Activated CD8-positive, alpha-beta memory T cell treated with anti-CD3 and anti-CD28 coated beads, Interleukin-2, amount 50 U/mL, for 4 hours (primary cell): ENCODE measurements at regions not wholly inside any gene's neighbourhood (a gene's known extent, or its start where the extent isn't known, plus 50 kb on each side); places are given as distances from the start of the nearest gene placed in this dataset.

Source experiments
- DNase-seq: peaks from one replicate; pipeline ENCODE4 v3.0.0-alpha.2; 2020

GRCh38 chr22:48979482-48979881 lies 848.2 kb downstream of the BRD1 start:
- DNase-seq: no peak

GRCh38 chr22:48976556-48977535 lies 850.8 kb downstream of the BRD1 start:
- no peak for DNase-seq

- DNase-seq: no peak
These were observed 851.8 kb downstream of the BRD1 start for GRCh38 chr22:48975886-48976285.

- DNase-seq: no peak
These were observed 852.3 kb downstream of the BRD1 start for GRCh38 chr22:48975316-48975741.

GRCh38 chr22:48974443-48975315 lies 853.0 kb downstream of the BRD1 start:
- no peak for DNase-seq

- DNase-seq: no peak
These were observed 854.0 kb downstream of the BRD1 start for GRCh38 chr22:48973694-48974041.

- no peak for DNase-seq
These were observed 854.5 kb downstream of the BRD1 start for GRCh38 chr22:48972979-48973693.

GRCh38 chr22:48968201-48968959 lies 859.3 kb downstream of the BRD1 start:
- DNase-seq: no peak

- no peak for DNase-seq
These were observed 864.3 kb downstream of the BRD1 start for GRCh38 chr22:48963405-48963804.

- no peak for DNase-seq
These were observed 866.0 kb downstream of the BRD1 start for GRCh38 chr22:48961705-48962104.

GRCh38 chr22:48960980-48961660 lies 866.6 kb downstream of the BRD1 start:
- no peak for DNase-seq

- no peak for DNase-seq
These were observed 867.1 kb downstream of the BRD1 start for GRCh38 chr22:48960576-48960975.

GRCh38 chr22:48959496-48959895 lies 868.2 kb downstream of the BRD1 start:
- no peak for DNase-seq

- DNase-seq: no peak
These were observed 869.7 kb downstream of the BRD1 start for GRCh38 chr22:48957987-48958321.

- no peak for DNase-seq
These were observed 870.2 kb downstream of the BRD1 start for GRCh38 chr22:48957311-48957986.

GRCh38 chr22:48955351-48956311 lies 872.0 kb downstream of the BRD1 start:
- DNase-seq: no peak

GRCh38 chr22:48954781-48955311 lies 872.8 kb downstream of the BRD1 start:
- no peak for DNase-seq

- DNase-seq: no peak
These were observed 873.8 kb downstream of the BRD1 start for GRCh38 chr22:48953830-48954229.

- DNase-seq: no peak
These were observed 874.5 kb downstream of the BRD1 start for GRCh38 chr22:48953103-48953720.
